Naive thymus-derived CD8-positive, alpha-beta T cell (primary cell): ENCODE measurements at regions not wholly inside any gene's neighbourhood (a gene's known extent, or its start where the extent isn't known, plus 50 kb on each side); places are given as distances from the start of the nearest gene placed in this dataset. TPM values are rescaled to one million over a fixed set of nuclear protein-coding genes. Genes with fewer than 3 reads are reported as not detected.
A peak's percentile ranks its signal among the peaks of the same experiment; 100 is the strongest.
"Not testable (repeated sequence)": the region's sequence is repeated elsewhere in the genome, so short reads cannot be mapped to it uniquely, and the experiment has no call there.

Experiments used
- ATAC-seq, 2 donors: fragments of 150-1000 bp; cut with Tn5 transposase in 1 of 2; sonication (Bioruptor Pico), chemical (Tn5 transposase) in 1 of 2; 1 replicate in 1 of 2; 2 replicates in 1 of 2; pipeline ENCODE4 v1.10.0; 2021; ENCODE audit warnings: mild to moderate bottlenecking in 2 of 2, moderate library complexity in 2 of 2
- POLR2A ChIA-PET: fragments of 350-600 bp; sonication (Branson Sonifier 250); formaldehyde crosslinking; loops from one replicate; lab custom pipeline; 2021; ENCODE audit warnings: antibody characterized with exemption; lab: Charles Lee
- DNase-seq, 10 donors: peaks; one replicate each; pipeline versions ENCODE4 v3.0.0 to v3.0.0-alpha.2; 2020 to 2022
- H3K27ac Mint-ChIP-seq, 10 donors: one replicate each; pipeline ENCODE4 v1.8.0; 2020 to 2022; ENCODE audit warnings: mild to moderate bottlenecking in 10 of 10, mixed read lengths in 10 of 10, moderate library complexity in 4 of 10, inconsistent platforms in 1 of 10
- H3K27me3 Mint-ChIP-seq, 5 donors: one replicate each; pipeline ENCODE4 v1.8.0; 2021 to 2022; ENCODE audit warnings: mixed read lengths in 5 of 5
- H3K36me3 Mint-ChIP-seq, 3 donors: one replicate each; pipeline ENCODE4 v1.8.0; 2020 to 2022; ENCODE audit warnings: mixed read lengths in 3 of 3, mild to moderate bottlenecking in 2 of 3, inconsistent platforms in 1 of 3
- H3K4me1 Mint-ChIP-seq, 4 donors: one replicate each; pipeline ENCODE4 v1.8.0; 2021 to 2022; ENCODE audit warnings: mixed read lengths in 4 of 4
- H3K4me3 Mint-ChIP-seq, 10 donors: one replicate each; pipeline ENCODE4 v1.8.0; 2020 to 2022; ENCODE audit warnings: mild to moderate bottlenecking in 10 of 10, mixed read lengths in 10 of 10, moderate library complexity in 6 of 10, inconsistent platforms in 1 of 10
- H3K9me3 Mint-ChIP-seq, 9 donors: one replicate each; pipeline ENCODE4 v1.8.0; 2020 to 2022; ENCODE audit warnings: mixed read lengths in 9 of 9, mild to moderate bottlenecking in 3 of 9, inconsistent platforms in 1 of 9, moderate library complexity in 1 of 9
- microRNA-seq: library from miRNA; unstranded; fragments of <30 nt; microRNA quantifications from one replicate; pipeline ENCODE4 v1.2.0, GENCODE V29; 2022; ENCODE audit warnings: borderline microRNAs expressed

DNA sequence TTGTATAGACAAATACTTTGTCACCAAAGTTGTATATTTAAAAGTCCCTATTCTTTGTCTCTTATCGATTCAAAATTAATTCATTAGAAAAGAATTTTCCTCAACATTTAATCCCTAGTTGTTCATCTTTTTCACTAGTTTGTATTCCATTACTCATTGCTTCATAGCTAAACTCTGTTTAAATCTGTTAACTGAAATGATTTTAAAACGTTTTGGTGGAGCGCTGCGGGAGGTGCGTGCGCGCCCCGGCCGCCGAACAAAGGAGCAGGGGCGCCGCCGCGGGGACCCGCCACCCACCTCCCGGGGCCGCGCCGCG lies 56.4 kb upstream of the GOLGA8A start:
- H3K4me3 Mint-ChIP-seq, result peak overlapping the region in 1 of 10 donors; percentile 10
- POLR2A ChIA-PET, result no interaction called here

DNA sequence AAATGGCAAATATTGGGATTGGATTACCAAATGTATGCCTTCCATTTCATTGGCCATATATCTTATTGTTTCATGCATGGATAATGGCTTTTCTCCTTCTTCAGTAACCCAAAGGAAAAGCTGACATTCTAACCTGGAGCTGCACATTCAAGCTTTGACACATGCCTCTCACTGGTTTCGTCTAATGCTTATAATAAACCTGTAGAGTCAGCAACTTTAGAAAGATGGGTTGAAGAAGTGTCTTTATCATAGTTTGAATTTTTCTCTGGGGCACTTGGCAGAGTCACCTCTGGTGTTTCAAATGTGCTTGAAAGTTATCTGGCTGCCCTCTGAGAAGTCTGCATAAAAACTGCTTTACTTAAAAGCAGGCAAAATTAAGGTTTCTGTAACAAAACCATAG lies 55.4 kb upstream of the GOLGA8A start:
- POLR2A ChIA-PET, result no interaction called here
- Mint-ChIP-seq H3K9me3 (peaks cover 0 to 29% (median 14%) of the 10 kb centered on the region in 9 donors), H3K27me3 (peaks cover 40 to 73% (median 58%) of the 10 kb centered on the region in 5 donors), H3K4me3 (no peak overlapping the region), H3K4me1 (peaks cover 0 to 10% (median 6%) of the 10 kb centered on the region in 4 donors), H3K27ac (no peak overlapping the region), H3K36me3 (peaks cover 0 to 19% (median 2%) of the 10 kb centered on the region in 3 donors)
- no peak for DNase-seq
- no peak for ATAC-seq

More for the DNA sequence above, 56.4 kb upstream of the GOLGA8A start:
- no peak overlapping the region for H3K27ac Mint-ChIP-seq
- peaks cover 0 to 10% (median 6%) of the 10 kb centered on the region in 4 donors for H3K4me1 Mint-ChIP-seq
- peaks cover 41 to 65% (median 53%) of the 10 kb centered on the region in 5 donors for H3K27me3 Mint-ChIP-seq
- H3K36me3 Mint-ChIP-seq, result peaks cover 0 to 13% (median 2%) of the 10 kb centered on the region in 3 donors
- H3K9me3 Mint-ChIP-seq, result peaks cover 0 to 20% (median 14%) of the 10 kb centered on the region in 9 donors
- ATAC-seq, result no peak
- DNase-seq, result no peak

DNA sequence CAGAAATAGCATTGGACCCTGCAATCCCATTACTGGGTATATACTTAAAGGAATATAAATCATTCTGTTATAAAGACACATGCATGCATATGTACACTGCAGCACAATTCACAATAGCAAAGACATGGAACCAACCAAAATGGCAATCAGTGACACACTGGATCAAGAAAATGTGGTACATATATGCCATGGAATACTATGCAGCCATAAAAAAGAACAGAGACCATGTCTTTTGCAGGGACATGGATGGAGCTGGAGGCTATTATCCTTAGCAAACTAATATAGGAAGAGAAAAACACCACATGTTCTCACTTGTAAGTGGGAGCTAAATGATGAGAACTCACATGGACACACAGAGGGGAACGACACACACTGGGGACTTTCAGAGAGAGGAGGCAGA lies 53.9 kb upstream of the GOLGA8A start:
- POLR2A ChIA-PET, ATAC-seq, H3K4me3 Mint-ChIP-seq, DNase-seq, H3K4me1 Mint-ChIP-seq, H3K27ac Mint-ChIP-seq: not testable (repeated sequence)
- Mint-ChIP-seq H3K36me3 (peaks cover 0 to 19% (median 0%) of the 10 kb centered on the region in 3 donors), H3K9me3 (peaks cover 0 to 36% (median 14%) of the 10 kb centered on the region in 9 donors), H3K27me3 (peaks cover 44 to 64% (median 61%) of the 10 kb centered on the region in 5 donors)

DNA sequence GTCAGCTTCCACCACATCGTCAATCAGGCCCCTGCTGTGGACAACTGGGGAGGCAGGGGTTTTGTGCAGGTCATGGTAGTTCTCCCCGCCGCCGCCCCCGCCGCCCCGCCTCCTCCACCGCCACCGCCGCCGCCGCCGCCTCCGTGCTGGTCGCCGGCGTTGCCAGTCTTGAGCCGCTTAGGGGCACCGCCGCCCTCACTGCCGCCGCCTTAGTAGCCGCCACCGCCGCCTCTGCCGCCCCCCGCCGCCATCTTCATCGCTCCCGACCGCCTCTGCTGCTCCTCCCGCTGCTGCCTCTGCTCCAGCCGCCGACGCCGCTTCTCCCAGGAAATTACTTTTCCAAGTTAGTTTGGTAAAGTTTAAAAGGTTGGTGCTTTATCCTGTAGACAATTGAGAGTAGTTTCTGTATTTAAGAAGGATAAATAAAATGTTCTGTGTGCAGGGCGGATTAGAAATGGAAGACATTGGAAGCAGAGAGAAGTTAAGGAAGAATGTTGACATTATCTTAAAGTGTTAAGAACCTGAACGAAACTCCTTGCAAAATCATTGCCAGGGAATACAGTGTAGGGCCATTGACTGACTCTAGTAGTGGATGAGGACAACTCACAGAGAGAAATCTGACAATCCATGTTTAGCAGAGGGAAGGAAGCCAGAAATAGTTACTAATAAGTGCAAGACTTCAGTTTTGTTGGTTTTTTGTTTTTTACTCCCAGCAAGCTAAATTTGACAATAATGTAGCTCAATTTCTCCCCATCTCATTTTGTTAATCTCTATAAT lies 53.0 kb upstream of the GOLGA8A start:
- DNase-seq (no peak), ATAC-seq (no peak)
- H3K27me3 Mint-ChIP-seq, result peaks cover 46 to 65% (median 59%) of the 10 kb centered on the region in 5 donors
- H3K9me3 Mint-ChIP-seq, result peaks cover 0 to 37% (median 14%) of the 10 kb centered on the region in 9 donors
- no peak overlapping the region for H3K27ac Mint-ChIP-seq
- peak overlapping the region in 3 of 10 donors; percentile 31 to 63 (median 42) for H3K4me3 Mint-ChIP-seq
- H3K36me3 Mint-ChIP-seq, result peaks cover 0 to 19% (median 0%) of the 10 kb centered on the region in 3 donors
- POLR2A ChIA-PET, result no interaction called here
- H3K4me1 Mint-ChIP-seq, result peaks cover 0 to 10% (median 6%) of the 10 kb centered on the region in 4 donors

DNA sequence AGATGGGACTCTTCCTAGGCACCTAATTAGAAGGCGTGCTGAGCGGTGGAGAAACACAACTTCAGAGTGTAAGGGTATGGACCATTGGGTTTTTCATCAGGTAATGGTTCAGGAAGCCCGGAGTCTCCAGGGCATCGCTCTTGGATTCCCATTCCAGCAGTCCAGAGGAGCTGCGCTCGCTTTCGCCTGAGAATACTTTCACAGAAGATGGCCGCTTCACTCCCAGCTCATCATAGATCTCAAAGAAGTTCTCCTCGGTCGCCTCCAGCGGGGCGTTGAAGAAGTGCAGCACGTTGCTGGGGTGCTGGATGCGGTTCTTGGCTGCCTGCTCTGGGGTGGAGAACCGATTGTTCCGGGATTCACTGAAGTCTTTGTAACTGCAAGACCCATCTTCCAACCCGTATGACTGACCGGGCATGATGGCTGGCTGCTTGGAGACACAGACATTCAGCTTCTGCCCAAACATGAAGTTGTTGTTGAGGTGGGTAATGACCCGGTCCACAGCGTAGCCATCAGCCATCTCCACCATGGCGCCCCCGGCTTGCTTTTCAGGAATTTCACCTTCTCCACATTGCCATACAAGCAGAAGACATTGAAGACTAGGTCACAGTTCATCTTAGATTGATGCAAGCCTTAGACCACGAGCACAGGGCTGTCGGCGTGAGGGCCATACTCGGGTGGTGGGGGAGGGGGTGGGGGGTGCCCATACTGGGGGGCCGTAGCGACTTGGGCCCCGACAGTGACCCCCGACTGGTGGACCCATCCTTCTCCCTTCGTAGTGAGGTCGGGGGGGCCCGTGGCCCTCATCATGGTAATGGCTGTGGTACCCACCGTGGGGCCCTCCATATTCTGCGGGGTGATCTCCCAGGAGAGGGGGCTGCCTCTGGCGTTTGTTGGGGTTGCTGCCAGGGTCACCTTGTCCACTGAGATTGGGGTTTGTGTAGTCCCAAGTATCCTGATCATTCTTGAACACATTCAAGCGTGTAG lies 51.7 kb upstream of the GOLGA8A start:
- ATAC-seq, H3K4me1 Mint-ChIP-seq, POLR2A ChIA-PET, H3K27ac Mint-ChIP-seq, H3K4me3 Mint-ChIP-seq, DNase-seq: not testable (repeated sequence)
- peaks cover 0 to 19% (median 0%) of the 10 kb centered on the region in 3 donors for H3K36me3 Mint-ChIP-seq
- peaks cover 0 to 37% (median 14%) of the 10 kb centered on the region in 9 donors for H3K9me3 Mint-ChIP-seq
- H3K27me3 Mint-ChIP-seq, result peaks cover 43 to 68% (median 62%) of the 10 kb centered on the region in 5 donors

Small RNAs in the stretch of these regions (microRNA-seq; reads per million reads assigned to microRNA genes)
- gene MIR1233-2, result not detected
